Mesodermal cell (in vitro differentiated cells): ENCODE measurements at regions not wholly inside any gene's neighbourhood (a gene's known extent, or its start where the extent isn't known, plus 50 kb on each side); places are given as distances from the start of the nearest gene placed in this dataset.

ENCODE experiments used
- H3K27ac ChIP-seq: 2 replicates; pipeline ENCODE4 v1.7.0; 2013; ENCODE audit warnings: mild to moderate bottlenecking, low read depth, low read length, moderate library complexity; ENCODE audit not compliant: severe bottlenecking
- H3K36me3 ChIP-seq: 2 replicates; pipeline ENCODE4 v1.7.1; 2013; ENCODE audit warnings: mild to moderate bottlenecking, low read length, moderate library complexity; ENCODE audit not compliant: control insufficient read depth, insufficient read depth
- H3K4me1 ChIP-seq: one replicate; pipeline ENCODE4 v1.7.1; 2013; ENCODE audit warnings: mild to moderate bottlenecking, low read length; ENCODE audit not compliant: insufficient read depth, control insufficient read depth, poor library complexity, severe bottlenecking
- H3K4me3 ChIP-seq: 2 replicates; pipeline ENCODE4 v1.7.0; 2013; ENCODE audit warnings: low read length, control low read depth, mild to moderate bottlenecking; ENCODE audit not compliant: insufficient read depth, poor library complexity, severe bottlenecking; ENCODE audit errors: extremely low read depth
- H3K9me3 ChIP-seq: 2 replicates; pipeline ENCODE4 v1.7.1; 2013; ENCODE audit warnings: mild to moderate bottlenecking, low read length, moderate library complexity; ENCODE audit not compliant: control insufficient read depth
- WGBS, 2 experiments: methylation state at CpG; one replicate each; pipeline ENCODE4 v1.1.5; 2013; ENCODE audit warnings: missing lambda C conversion rate in 2 of 2; ENCODE audit not compliant: insufficient coverage in 2 of 2; 5-methylcytosine and 5-hydroxymethylcytosine counted together

GRCh38 chr2:20534913-20535801, 88.3 kb downstream of the RHOB start:
- WGBS, 2 experiments: 94 to 97% methylated on average over 12 to 15 of the region's 19 CpGs
- H3K4me3 ChIP-seq: no peak overlapping the region
- no peak overlapping the region for H3K27ac ChIP-seq
- no peaks in the 10 kb centered on the region for H3K36me3 ChIP-seq
- H3K9me3 ChIP-seq: no peaks in the 10 kb centered on the region
- H3K4me1 ChIP-seq: peaks cover 55% of the 10 kb centered on the region

GRCh38 chr2:20536619-20537422, 89.9 kb downstream of the RHOB start:
- 81 to 85% methylated on average over 14 of the region's 15 CpGs for WGBS, 2 experiments
- H3K4me3 ChIP-seq: no peak overlapping the region

GRCh38 chr2:20537423-20538307, 90.8 kb downstream of the RHOB start:
- 66 to 68% methylated on average over 10 to 12 of the region's 17 CpGs for WGBS, 2 experiments
- H3K9me3 ChIP-seq: no peaks in the 10 kb centered on the region
- H3K4me3 ChIP-seq: no peak overlapping the region
- H3K27ac ChIP-seq: no peak overlapping the region
- H3K4me1 ChIP-seq: peaks cover 52% of the 10 kb centered on the region
- no peaks in the 10 kb centered on the region for H3K36me3 ChIP-seq

More at GRCh38 chr2:20536619-20537422, 89.9 kb downstream of the RHOB start:
- Histone ChIP-seq H3K9me3 (no peaks in the 10 kb centered on the region), H3K4me1 (peaks cover 53% of the 10 kb centered on the region), H3K36me3 (no peaks in the 10 kb centered on the region), H3K27ac (no peak overlapping the region)

- H3K36me3 ChIP-seq: no peaks in the 10 kb centered on the region
- peaks cover 50% of the 10 kb centered on the region for H3K4me1 ChIP-seq
- no peak overlapping the region for H3K27ac ChIP-seq
- no peaks in the 10 kb centered on the region for H3K9me3 ChIP-seq
- 62 to 92% methylated on average over 3 to 6 of the region's 8 CpGs for WGBS, 2 experiments
- no peak overlapping the region for H3K4me3 ChIP-seq
Measured at GRCh38 chr2:20538308-20539132, 91.6 kb downstream of the RHOB start.

GRCh38 chr2:20539133-20539719, 92.4 kb downstream of the RHOB start:
- Histone ChIP-seq H3K27ac (no peak overlapping the region), H3K9me3 (no peaks in the 10 kb centered on the region), H3K4me1 (peaks cover 45% of the 10 kb centered on the region), H3K36me3 (no peaks in the 10 kb centered on the region), H3K4me3 (no peak overlapping the region)
- 83 to 86% methylated on average over 4 of the region's 6 CpGs for WGBS, 2 experiments

GRCh38 chr2:20539776-20540586, 93.1 kb downstream of the RHOB start:
- Histone ChIP-seq H3K36me3 (no peaks in the 10 kb centered on the region), H3K27ac (no peak overlapping the region), H3K9me3 (no peaks in the 10 kb centered on the region), H3K4me1 (peaks cover 40% of the 10 kb centered on the region), H3K4me3 (no peak overlapping the region)
- WGBS, 2 experiments: 91 to 93% methylated on average over 21 to 22 of the region's 26 CpGs

GRCh38 chr2:20540587-20541293, 93.9 kb downstream of the RHOB start:
- no peak overlapping the region for H3K27ac ChIP-seq
- WGBS, 2 experiments: 91 to 97% methylated on average over 13 to 16 of the region's 16 CpGs

GRCh38 chr2:20541294-20541640, 94.4 kb downstream of the RHOB start:
- WGBS, 2 experiments: 89 to 92% methylated on average over 6 to 7 of the region's 7 CpGs
- Histone ChIP-seq H3K4me3 (no peak overlapping the region), H3K9me3 (peaks cover 5% of the 10 kb centered on the region), H3K27ac (no peak overlapping the region), H3K4me1 (peaks cover 33% of the 10 kb centered on the region), H3K36me3 (no peaks in the 10 kb centered on the region)

More at GRCh38 chr2:20540587-20541293, 93.9 kb downstream of the RHOB start:
- H3K36me3 ChIP-seq: no peaks in the 10 kb centered on the region
- H3K9me3 ChIP-seq: peaks cover under 1% of the 10 kb centered on the region
- H3K4me3 ChIP-seq: no peak overlapping the region
- peaks cover 35% of the 10 kb centered on the region for H3K4me1 ChIP-seq
